ENCODE measurements at regions not wholly inside any gene's neighbourhood (a gene's known extent, or its start where the extent isn't known, plus 50 kb on each side); places are given as distances from the start of the nearest gene placed in this dataset.

DNA sequence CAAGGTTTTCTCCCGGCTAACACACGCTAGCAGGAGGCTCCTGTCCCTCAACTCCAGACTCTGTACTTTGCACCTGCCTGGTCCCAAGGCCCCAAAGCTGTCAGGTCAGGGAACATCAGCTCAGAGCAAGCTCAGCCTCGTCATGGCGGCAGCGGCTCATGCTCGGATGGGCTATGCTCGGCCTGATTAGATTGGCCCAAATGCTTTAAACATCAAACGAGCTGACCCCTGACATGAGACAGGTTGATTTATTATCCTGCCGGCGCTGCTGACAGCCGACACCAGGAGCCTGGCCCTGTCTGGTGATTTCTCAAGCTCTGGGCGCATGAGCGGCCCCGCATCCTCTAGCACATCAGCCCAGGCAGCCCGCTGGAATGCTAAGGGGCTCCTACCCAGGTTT lies 436.4 kb downstream of the EIPR1 start:
- H3K36me3 ChIP-seq (ENCODE audit: control insufficient read depth in 2 of 2, insufficient read depth in 2 of 2, low read length in 1 of 2), result no peaks in the 10 kb centered on the region
- H3K79me2 ChIP-seq (ENCODE audit: control insufficient read depth, insufficient read depth, low read length), result no peaks in the 10 kb centered on the region
- H3K9ac ChIP-seq (ENCODE audit: control insufficient read depth, insufficient read depth, low read length), result no peak overlapping the region
- ATAC-seq, result no peak
- H3K27me3 ChIP-seq (replicated peaks in 1 of 2; ENCODE audit: control insufficient read depth in 2 of 2, insufficient read depth in 2 of 2, low read length in 1 of 2), result no peaks in the 10 kb centered on the region
- POLR2A ChIA-PET, result no interaction called here
- peaks cover 2% of the 10 kb centered on the region; the same call in 1 of the 3 replicates for H3K9me3 ChIP-seq (replicated peaks; ENCODE audit: control insufficient read depth, insufficient read depth, low read length)
- in situ Hi-C loops (cut with MboI) (no loop called here), intact Hi-C loops (cut with micrococcal nuclease; ENCODE audit: unreplicated experiment) (no loop called here)
- no peaks in the 10 kb centered on the region for H3K4me1 ChIP-seq (ENCODE audit: control insufficient read depth, insufficient read depth, low read length)
- TF ChIP-seq SREBF1 (IDR thresholded peaks at IDR 0.05; ENCODE audit: low read length) (no peak), YY1 (IDR thresholded peaks at IDR 0.05; ENCODE audit: low read depth, low read length) (no peak), CREM (IDR thresholded peaks at IDR 0.05; ENCODE audit: low read depth) (no peak), HDAC2 (IDR thresholded peaks at IDR 0.05) (no peak), POLR2AphosphoS2 (IDR thresholded peaks at IDR 0.05; ENCODE audit: low read depth, low read length) (no peak), KDM1A (IDR thresholded peaks at IDR 0.05; ENCODE audit: borderline replicate concordance) (no peak), TCF7 (IDR thresholded peaks at IDR 0.05; ENCODE audit: borderline replicate concordance) (no peak), POLR2A (IDR thresholded peaks at IDR 0.05; ENCODE audit: low read depth, low read length) (no peak), CEBPB (IDR thresholded peaks at IDR 0.05; ENCODE audit: borderline replicate concordance in 1 of 2, low read depth in 2 of 2, low read length in 2 of 2) (no peak), WRNIP1 (IDR thresholded peaks at IDR 0.05; ENCODE audit: borderline replicate concordance, low read depth, low read length) (no peak)
- TF ChIP-seq, protein P1, sequence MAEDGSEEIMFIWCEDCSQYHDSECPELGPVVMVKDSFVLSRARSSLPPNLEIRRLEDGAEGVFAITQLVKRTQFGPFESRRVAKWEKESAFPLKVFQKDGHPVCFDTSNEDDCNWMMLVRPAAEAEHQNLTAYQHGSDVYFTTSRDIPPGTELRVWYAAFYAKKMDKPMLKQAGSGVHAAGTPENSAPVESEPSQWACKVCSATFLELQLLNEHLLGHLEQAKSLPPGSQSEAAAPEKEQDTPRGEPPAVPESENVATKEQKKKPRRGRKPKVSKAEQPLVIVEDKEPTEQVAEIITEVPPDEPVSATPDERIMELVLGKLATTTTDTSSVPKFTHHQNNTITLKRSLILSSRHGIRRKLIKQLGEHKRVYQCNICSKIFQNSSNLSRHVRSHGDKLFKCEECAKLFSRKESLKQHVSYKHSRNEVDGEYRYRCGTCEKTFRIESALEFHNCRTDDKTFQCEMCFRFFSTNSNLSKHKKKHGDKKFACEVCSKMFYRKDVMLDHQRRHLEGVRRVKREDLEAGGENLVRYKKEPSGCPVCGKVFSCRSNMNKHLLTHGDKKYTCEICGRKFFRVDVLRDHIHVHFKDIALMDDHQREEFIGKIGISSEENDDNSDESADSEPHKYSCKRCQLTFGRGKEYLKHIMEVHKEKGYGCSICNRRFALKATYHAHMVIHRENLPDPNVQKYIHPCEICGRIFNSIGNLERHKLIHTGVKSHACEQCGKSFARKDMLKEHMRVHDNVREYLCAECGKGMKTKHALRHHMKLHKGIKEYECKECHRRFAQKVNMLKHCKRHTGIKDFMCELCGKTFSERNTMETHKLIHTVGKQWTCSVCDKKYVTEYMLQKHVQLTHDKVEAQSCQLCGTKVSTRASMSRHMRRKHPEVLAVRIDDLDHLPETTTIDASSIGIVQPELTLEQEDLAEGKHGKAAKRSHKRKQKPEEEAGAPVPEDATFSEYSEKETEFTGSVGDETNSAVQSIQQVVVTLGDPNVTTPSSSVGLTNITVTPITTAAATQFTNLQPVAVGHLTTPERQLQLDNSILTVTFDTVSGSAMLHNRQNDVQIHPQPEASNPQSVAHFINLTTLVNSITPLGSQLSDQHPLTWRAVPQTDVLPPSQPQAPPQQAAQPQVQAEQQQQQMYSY (CRISPR knock-in tag; IDR thresholded peaks at IDR 0.05), result no peak
- TF ChIP-seq, protein P2, sequence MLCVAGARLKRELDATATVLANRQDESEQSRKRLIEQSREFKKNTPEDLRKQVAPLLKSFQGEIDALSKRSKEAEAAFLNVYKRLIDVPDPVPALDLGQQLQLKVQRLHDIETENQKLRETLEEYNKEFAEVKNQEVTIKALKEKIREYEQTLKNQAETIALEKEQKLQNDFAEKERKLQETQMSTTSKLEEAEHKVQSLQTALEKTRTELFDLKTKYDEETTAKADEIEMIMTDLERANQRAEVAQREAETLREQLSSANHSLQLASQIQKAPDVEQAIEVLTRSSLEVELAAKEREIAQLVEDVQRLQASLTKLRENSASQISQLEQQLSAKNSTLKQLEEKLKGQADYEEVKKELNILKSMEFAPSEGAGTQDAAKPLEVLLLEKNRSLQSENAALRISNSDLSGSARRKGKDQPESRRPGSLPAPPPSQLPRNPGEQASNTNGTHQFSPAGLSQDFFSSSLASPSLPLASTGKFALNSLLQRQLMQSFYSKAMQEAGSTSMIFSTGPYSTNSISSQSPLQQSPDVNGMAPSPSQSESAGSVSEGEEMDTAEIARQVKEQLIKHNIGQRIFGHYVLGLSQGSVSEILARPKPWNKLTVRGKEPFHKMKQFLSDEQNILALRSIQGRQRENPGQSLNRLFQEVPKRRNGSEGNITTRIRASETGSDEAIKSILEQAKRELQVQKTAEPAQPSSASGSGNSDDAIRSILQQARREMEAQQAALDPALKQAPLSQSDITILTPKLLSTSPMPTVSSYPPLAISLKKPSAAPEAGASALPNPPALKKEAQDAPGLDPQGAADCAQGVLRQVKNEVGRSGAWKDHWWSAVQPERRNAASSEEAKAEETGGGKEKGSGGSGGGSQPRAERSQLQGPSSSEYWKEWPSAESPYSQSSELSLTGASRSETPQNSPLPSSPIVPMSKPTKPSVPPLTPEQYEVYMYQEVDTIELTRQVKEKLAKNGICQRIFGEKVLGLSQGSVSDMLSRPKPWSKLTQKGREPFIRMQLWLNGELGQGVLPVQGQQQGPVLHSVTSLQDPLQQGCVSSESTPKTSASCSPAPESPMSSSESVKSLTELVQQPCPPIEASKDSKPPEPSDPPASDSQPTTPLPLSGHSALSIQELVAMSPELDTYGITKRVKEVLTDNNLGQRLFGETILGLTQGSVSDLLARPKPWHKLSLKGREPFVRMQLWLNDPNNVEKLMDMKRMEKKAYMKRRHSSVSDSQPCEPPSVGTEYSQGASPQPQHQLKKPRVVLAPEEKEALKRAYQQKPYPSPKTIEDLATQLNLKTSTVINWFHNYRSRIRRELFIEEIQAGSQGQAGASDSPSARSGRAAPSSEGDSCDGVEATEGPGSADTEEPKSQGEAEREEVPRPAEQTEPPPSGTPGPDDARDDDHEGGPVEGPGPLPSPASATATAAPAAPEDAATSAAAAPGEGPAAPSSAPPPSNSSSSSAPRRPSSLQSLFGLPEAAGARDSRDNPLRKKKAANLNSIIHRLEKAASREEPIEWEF (IDR thresholded peaks at IDR 0.05; ENCODE audit: insufficient replicate concordance, low read depth, low read length), result no peak
- TF ChIP-seq, protein P3, sequence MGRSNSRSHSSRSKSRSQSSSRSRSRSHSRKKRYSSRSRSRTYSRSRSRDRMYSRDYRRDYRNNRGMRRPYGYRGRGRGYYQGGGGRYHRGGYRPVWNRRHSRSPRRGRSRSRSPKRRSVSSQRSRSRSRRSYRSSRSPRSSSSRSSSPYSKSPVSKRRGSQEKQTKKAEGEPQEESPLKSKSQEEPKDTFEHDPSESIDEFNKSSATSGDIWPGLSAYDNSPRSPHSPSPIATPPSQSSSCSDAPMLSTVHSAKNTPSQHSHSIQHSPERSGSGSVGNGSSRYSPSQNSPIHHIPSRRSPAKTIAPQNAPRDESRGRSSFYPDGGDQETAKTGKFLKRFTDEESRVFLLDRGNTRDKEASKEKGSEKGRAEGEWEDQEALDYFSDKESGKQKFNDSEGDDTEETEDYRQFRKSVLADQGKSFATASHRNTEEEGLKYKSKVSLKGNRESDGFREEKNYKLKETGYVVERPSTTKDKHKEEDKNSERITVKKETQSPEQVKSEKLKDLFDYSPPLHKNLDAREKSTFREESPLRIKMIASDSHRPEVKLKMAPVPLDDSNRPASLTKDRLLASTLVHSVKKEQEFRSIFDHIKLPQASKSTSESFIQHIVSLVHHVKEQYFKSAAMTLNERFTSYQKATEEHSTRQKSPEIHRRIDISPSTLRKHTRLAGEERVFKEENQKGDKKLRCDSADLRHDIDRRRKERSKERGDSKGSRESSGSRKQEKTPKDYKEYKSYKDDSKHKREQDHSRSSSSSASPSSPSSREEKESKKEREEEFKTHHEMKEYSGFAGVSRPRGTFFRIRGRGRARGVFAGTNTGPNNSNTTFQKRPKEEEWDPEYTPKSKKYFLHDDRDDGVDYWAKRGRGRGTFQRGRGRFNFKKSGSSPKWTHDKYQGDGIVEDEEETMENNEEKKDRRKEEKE (IDR thresholded peaks at IDR 0.05), result no peak
- H3K27ac ChIP-seq (ENCODE audit: control insufficient read depth, insufficient read depth), result no peak overlapping the region
- H3K4me3 ChIP-seq, result no peak overlapping the region
- RAD21 ChIA-PET (ENCODE audit: unreplicated experiment), result no interaction called here
- CTCF ChIA-PET, result no interaction called here
- DNase-seq (ENCODE audit: low read depth, low spot score), result no peak
- BruUV-seq (replicated peaks), result no TSS peak
- FAIRE-seq, result no peak
- H2AFZ ChIP-seq (ENCODE audit: control insufficient read depth, low read depth, low read length), result no peak overlapping the region
- H3K4me2 ChIP-seq (ENCODE audit: control insufficient read depth, insufficient read depth), result no peak overlapping the region
- SMC1A ChIA-PET (ENCODE audit: uncharacterized antibody, unreplicated experiment), result no interaction called here
- 50% methylated on average over 15 of the region's 15 CpGs for WGBS (ENCODE audit: insufficient coverage, insufficient replicate concordance, low lambda C conversion rate, missing lambda C conversion rate)
- H4K20me1 ChIP-seq (ENCODE audit: control insufficient read depth, insufficient read depth), result no peaks in the 10 kb centered on the region

All from GM12878 (cell line).